ENCODE measurements at regions not wholly inside any gene's neighbourhood (a gene's known extent, or its start where the extent isn't known, plus 50 kb on each side); places are given as distances from the start of the nearest gene placed in this dataset.

DNA sequence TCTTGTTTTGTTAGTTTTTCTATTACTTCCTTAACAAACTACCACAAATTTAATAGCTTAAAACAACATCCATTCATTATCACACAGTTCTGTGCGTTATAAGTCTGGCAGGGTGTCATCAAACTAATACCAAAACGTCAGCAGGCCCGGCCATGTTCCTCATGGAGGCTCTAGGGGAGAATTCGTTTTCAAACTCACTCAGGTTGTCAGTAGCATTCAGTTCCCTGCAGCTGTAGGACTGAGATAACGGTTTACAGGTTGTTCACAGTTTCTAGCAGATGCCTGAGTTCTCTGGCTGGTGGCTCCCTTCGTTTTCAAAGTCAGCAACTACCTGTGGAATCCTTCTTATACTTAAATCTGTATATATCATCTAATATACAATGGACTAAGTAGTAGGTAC lies 72.5 kb upstream of the PRSS16 start:
- FAIRE-seq (no peak), DNase-seq (ENCODE audit: insufficient read length, low spot score) (no peak)
- no peak for TF ChIP-seq TAF1 (IDR thresholded peaks at IDR 0.05; ENCODE audit: low read depth, low read length)
- TF ChIP-seq POLR2A (IDR thresholded peaks at IDR 0.05; ENCODE audit: low read depth, low read length), result no peak
- TF ChIP-seq POLR2AphosphoS5 (IDR thresholded peaks at IDR 0.05; ENCODE audit: low read depth, low read length), result no peak
- no peak for TF ChIP-seq POU2F2 (IDR thresholded peaks at IDR 0.05; ENCODE audit: low read depth, low read length)
- no peak for TF ChIP-seq PAX5 (IDR thresholded peaks at IDR 0.05; ENCODE audit: insufficient read depth, low read length, severe bottlenecking)
- no peak for TF ChIP-seq SPI1 (IDR thresholded peaks at IDR 0.05; ENCODE audit: low read depth, low read length)

DNA sequence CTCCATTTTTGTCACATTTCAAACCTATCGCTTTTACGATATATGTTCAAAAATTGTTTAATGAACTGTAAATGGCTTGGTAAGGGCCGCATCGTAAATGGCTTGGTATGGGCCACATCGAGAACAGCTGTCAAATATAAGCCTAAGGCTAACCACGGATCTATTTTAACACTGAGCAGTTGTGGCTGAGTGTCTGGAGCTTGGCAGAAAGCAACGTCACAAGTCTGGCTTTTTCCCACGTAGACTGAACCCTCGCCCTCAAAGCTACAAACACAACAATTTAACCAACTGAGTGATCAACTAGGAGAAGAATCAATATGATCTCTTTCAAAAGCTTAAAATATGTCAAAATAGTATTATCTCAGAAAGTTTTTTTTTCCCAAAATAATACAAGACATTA lies 71.4 kb upstream of the PRSS16 start:
- DNase-seq (ENCODE audit: insufficient read length, low spot score), result no peak
- FAIRE-seq, result no peak
- no peak for TF ChIP-seq PAX5 (IDR thresholded peaks at IDR 0.05; ENCODE audit: insufficient read depth, low read length, severe bottlenecking)
- TF ChIP-seq POLR2AphosphoS5 (IDR thresholded peaks at IDR 0.05; ENCODE audit: low read depth, low read length), result no peak
- TF ChIP-seq POLR2A (IDR thresholded peaks at IDR 0.05; ENCODE audit: low read depth, low read length), result no peak
- TF ChIP-seq TAF1 (IDR thresholded peaks at IDR 0.05; ENCODE audit: low read depth, low read length), result no peak
- TF ChIP-seq SPI1 (IDR thresholded peaks at IDR 0.05; ENCODE audit: low read depth, low read length), result no peak
- TF ChIP-seq POU2F2 (IDR thresholded peaks at IDR 0.05; ENCODE audit: low read depth, low read length), result no peak

DNA sequence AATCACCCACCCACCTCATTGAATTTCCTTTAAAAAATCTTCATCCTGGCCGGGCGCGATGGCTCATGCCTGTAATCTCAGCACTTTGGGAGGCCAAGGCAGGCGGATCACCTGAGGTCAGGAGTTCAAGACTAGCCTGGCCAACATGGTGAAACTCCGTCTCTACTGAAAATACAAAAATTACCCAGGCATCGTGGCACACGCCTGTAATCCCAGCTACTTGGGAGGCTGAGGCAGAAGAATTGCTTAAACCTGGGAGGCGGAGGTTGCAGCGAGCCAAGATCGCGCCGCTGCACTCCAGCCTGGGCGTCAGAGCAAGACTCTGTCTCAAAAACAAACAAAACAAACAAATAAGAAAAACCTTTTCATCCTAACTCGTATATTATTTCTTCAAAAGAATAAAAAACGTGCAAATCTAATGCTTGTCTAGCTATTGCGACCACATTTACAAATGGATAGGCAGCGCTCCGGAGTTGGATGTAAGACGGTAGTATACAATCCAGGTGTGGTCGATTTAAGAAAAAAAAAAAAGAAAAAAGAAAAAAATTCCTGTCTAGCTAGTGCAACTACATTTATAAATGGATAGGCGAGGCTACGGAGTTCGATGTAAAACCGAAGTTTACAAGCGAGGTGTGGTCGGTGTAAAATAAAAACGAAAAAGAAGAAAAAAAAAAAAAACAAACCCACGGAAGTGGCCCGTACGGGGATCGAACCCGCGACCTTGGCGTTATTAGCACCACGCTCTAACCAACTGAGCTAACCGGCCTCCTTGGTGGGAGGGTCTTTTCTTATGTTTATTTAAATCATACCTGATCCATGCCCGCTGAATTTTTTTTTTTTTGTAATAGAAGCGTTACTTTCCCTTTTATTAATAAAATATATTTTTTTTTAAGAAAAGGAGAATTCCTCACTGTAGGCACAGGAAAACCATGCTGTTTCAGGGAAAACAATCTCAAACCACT lies 70.7 kb upstream of the PRSS16 start:
- TF ChIP-seq POU2F2 (IDR thresholded peaks at IDR 0.05; ENCODE audit: low read depth, low read length), result 0 out of 2 replicates have a peak, but pooled peaks have one; percentile 16
- no peak for TF ChIP-seq POLR2A (IDR thresholded peaks at IDR 0.05; ENCODE audit: low read depth, low read length)
- FAIRE-seq (peak; percentile 16), DNase-seq (ENCODE audit: insufficient read length, low spot score) (no peak)

DNA sequence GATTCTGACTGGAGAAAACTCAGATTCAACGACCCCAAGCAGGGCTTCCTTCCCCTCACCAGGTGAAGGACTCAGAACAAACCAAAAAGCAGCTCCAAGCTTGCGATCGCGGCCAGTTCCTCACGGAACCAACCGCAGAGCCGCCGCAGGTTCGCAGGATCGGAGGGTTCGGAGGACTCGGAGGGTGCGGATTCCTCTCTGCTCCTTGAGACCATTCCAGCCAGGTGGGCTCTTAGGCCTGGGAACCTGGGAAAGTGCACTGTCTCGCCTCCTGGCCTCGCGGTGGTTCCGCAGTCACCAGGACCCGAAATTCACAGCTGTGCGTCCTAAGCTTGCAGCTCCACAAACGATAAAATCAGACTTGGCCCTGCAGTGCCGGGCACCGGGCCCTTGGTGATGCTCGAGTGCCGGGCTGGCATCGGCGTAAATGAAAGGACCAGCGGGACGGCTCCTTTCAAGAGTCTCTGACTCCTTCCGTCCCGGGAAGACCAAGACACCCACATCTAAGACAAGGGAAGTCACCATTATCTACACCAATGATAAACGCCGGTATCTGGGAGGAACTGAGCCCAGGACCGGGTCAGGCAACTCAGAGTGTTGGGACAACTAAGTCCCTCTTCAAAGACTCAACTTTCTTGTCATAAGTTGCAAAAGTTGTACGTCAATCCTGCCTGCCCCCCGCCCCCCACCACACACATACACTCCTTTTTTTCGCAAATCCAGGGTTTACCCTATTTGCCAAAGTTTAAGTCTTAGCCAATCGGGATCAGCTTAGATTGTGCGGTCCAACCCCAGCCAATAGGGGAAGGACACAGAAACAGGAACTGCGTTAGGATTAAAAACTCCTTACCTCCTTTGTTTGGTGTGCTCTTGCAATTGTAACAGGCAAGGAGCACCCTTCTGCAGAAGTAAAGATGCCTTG lies 69.8 kb upstream of the PRSS16 start:
- FAIRE-seq (peak; percentile 85), DNase-seq (ENCODE audit: insufficient read length, low spot score) (peak; percentile 50)
- TF ChIP-seq TAF1 (IDR thresholded peaks at IDR 0.05; ENCODE audit: low read depth, low read length) (peak; percentile 58; the same call in 1 of the 2 replicates), POLR2AphosphoS5 (IDR thresholded peaks at IDR 0.05; ENCODE audit: low read depth, low read length) (peak; percentile 59; the same call in 1 of the 2 replicates), POLR2A (IDR thresholded peaks at IDR 0.05; ENCODE audit: low read depth, low read length) (peak; percentile 83), PAX5 (IDR thresholded peaks at IDR 0.05; ENCODE audit: insufficient read depth, low read length, severe bottlenecking) (no peak), SPI1 (IDR thresholded peaks at IDR 0.05; ENCODE audit: low read depth, low read length) (peak; percentile 92), POU2F2 (IDR thresholded peaks at IDR 0.05; ENCODE audit: low read depth, low read length) (no peak)

DNA sequence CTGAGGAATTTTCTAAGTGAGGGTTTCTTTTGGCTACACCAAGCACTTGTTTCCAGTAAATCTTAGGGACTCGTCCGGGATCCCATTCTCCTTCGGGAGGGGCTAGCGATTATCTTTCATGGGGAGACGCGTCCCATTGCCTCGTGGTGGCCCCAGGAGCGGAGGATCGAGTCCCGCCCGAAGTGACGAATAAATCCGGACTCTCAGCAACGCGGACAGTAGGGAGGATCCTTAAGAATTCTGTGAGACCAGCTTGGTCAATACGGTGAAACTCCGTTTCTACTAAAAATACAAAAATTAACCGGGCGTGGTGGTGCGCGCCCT lies 69.1 kb upstream of the PRSS16 start:
- FAIRE-seq, result no peak
- DNase-seq (ENCODE audit: insufficient read length, low spot score), result no peak
- TF ChIP-seq POLR2A (IDR thresholded peaks at IDR 0.05; ENCODE audit: low read depth, low read length) (no peak), TAF1 (IDR thresholded peaks at IDR 0.05; ENCODE audit: low read depth, low read length) (no peak), POLR2AphosphoS5 (IDR thresholded peaks at IDR 0.05; ENCODE audit: low read depth, low read length) (no peak), POU2F2 (IDR thresholded peaks at IDR 0.05; ENCODE audit: low read depth, low read length) (no peak), PAX5 (IDR thresholded peaks at IDR 0.05; ENCODE audit: insufficient read depth, low read length, severe bottlenecking) (no peak), SPI1 (IDR thresholded peaks at IDR 0.05; ENCODE audit: low read depth, low read length) (no peak)

DNA sequence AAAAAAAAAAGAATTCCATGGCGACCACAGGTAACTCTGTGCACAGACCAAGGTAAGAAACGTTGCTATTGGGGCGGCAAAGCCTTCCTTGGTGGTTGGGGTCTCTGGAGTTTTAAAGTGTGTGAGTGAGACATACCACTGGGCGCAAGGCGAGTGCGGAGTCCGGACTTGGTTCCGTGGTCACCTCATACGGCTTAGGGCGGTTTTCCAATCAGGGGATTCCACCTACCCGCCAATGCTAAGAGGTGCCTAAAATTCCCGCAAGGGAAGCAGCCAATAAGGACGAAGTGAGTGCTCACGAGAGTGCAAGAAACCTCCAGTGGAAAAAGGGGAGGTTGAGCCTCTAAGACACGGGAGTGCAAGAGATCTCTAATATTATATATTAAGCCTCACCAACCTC lies 68.6 kb upstream of the PRSS16 start:
- TF ChIP-seq POU2F2 (IDR thresholded peaks at IDR 0.05; ENCODE audit: low read depth, low read length) (no peak), PAX5 (IDR thresholded peaks at IDR 0.05; ENCODE audit: insufficient read depth, low read length, severe bottlenecking) (no peak)
- no peak for FAIRE-seq
- DNase-seq (ENCODE audit: insufficient read length, low spot score), result no peak

DNA sequence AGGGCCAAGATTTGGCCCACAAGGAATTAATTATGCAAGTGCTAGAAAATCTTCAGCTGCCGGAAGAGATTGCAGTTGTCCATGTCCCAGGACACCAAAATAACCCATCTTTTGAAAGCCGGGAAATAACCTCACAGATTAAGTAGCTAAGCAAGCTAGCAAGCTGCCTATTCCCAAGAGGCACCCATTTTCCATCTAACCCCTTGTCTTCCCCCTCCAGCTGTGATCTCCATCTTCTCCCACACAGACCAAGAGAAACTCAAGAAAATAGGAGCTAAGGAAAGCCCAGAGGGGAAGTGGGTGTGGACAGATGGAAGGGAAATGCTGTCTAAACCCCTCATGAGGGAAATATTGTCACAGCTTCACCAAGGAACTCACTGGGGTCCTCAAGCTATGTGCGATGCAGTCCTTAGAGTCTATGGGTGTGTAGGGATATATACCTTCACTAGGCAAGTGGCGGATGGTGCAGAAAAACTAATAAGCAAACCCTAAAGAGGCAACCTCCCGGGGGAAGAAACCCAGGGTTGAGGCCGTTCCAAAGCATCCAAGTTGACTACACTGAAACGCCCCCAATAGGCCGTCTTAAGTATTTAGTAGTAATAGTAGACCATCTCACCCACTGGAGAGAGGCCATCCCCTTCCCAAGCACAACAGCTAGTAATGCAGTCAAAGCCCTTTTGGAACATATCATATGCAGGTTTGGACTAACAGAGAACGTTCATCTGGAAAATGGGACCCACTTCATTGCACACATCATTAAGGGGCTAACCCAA lies 64.3 kb upstream of the PRSS16 start:
- no peak for FAIRE-seq
- DNase-seq (ENCODE audit: insufficient read length, low spot score), result no peak
- TF ChIP-seq TAF1 (IDR thresholded peaks at IDR 0.05; ENCODE audit: low read depth, low read length) (no peak), POLR2A (IDR thresholded peaks at IDR 0.05; ENCODE audit: low read depth, low read length) (no peak), PAX5 (IDR thresholded peaks at IDR 0.05; ENCODE audit: insufficient read depth, low read length, severe bottlenecking) (no peak), SPI1 (IDR thresholded peaks at IDR 0.05; ENCODE audit: low read depth, low read length) (no peak), POU2F2 (IDR thresholded peaks at IDR 0.05; ENCODE audit: low read depth, low read length) (no peak), POLR2AphosphoS5 (IDR thresholded peaks at IDR 0.05; ENCODE audit: low read depth, low read length) (no peak)

DNA sequence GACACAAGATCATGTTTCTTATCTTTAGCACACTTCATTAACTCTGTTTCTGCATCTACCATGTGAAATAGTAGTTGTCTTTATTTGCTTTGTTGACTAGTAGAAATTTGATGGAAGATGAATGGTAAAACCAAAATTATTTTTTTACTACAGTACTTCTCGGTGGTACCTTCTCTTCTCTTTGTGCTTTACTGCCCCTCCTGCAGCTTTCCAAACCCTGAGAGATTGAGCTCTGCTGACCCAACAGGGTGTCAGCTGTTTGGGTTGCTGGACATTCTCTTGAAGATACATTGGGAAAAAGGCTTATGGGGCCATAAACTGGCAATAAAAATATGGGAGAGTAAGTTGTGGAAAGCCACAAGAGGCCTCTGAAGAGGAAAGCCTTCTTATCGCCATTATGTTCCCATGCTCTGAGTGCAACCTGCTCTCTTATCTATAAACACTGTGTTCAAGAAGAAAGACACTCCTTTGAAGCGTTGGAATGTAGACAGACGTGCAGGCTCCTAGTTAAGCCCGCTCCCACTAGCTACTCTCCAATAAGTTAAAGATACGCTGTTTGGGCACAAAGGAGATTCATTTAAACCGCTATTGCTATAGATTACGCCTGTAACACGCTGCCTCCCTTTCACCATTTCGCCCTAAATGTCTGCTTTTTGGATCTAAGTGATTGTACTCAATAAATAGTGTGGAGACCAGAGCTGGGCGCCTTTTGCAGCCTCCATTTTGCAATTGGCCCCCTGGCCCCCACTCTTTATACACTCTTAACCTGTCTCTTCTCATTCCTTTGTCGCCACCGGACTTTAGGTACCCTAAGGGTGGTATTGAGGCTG lies 60.1 kb upstream of the PRSS16 start:
- FAIRE-seq (no peak), DNase-seq (ENCODE audit: insufficient read length, low spot score) (no peak)
- TF ChIP-seq POLR2AphosphoS5 (IDR thresholded peaks at IDR 0.05; ENCODE audit: low read depth, low read length) (no peak), POLR2A (IDR thresholded peaks at IDR 0.05; ENCODE audit: low read depth, low read length) (no peak), PAX5 (IDR thresholded peaks at IDR 0.05; ENCODE audit: insufficient read depth, low read length, severe bottlenecking) (no peak), TAF1 (IDR thresholded peaks at IDR 0.05; ENCODE audit: low read depth, low read length) (no peak), POU2F2 (IDR thresholded peaks at IDR 0.05; ENCODE audit: low read depth, low read length) (no peak), SPI1 (IDR thresholded peaks at IDR 0.05; ENCODE audit: low read depth, low read length) (no peak)

Measured in GM12891 (cell line).